Cardiac fibroblast (primary cell): ENCODE measurements at regions not wholly inside any gene's neighbourhood (a gene's known extent, or its start where the extent isn't known, plus 50 kb on each side); places are given as distances from the start of the nearest gene placed in this dataset.

Source experiments
- DNase-seq, 2 donors: peaks; one replicate each; pipeline versions ENCODE4 v3.0.0 to v3.0.0-alpha.2; 2010; ENCODE audit warnings: low read depth in 2 of 2
- H3K4me3 ChIP-seq, 2 donors: replicated peaks in 1 of 2; 1 replicate in 1 of 2; 2 replicates in 1 of 2; pipeline ENCODE4 v1.5.1; 2011; ENCODE audit warnings: low read depth in 2 of 2, low read length in 2 of 2, mild to moderate bottlenecking in 2 of 2, moderate library complexity in 1 of 2
- TF ChIP-seq, protein P1 (sequence below): IDR thresholded peaks from one replicate; pipeline ENCODE4 v1.5.1; 2011; ENCODE audit warnings: low read depth, mild to moderate bottlenecking, low read length, inconsistent platforms

DNA sequence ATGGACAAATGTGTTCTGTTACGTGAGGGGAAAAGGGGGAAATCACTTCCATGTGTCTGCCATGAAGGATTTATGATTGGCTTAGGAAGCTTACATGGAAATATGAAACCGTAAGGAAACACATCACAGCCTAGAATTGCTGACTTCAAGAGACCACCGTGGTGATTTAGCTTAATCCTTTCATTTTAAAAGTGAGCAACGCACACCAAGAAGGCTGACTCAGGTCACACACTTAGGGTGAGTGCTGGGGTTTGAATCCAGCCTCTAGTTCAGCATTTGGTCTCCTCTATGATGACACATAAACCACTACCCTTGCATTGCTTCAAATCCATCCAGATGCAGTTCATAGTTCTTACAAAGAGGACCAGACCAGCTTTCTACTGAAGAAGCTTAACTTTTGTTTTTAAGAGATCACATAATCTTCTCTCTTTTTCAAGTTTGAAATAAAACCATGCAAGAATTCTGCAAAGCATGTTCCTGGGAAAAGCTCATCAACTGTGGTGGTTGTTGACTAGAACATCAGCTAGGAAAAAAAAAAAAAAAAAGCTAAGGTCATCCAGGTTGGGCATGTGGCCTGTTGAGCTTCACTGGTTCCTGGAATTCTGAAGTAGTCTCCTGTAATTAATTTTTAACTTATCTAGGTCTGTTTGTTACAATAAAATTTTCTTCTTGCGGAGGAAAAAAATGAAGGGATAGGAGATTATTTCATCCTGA lies 60.2 kb upstream of the KL start:
- DNase-seq = no peak
- no peak overlapping the region for H3K4me3 ChIP-seq
- TF ChIP-seq, protein P1, sequence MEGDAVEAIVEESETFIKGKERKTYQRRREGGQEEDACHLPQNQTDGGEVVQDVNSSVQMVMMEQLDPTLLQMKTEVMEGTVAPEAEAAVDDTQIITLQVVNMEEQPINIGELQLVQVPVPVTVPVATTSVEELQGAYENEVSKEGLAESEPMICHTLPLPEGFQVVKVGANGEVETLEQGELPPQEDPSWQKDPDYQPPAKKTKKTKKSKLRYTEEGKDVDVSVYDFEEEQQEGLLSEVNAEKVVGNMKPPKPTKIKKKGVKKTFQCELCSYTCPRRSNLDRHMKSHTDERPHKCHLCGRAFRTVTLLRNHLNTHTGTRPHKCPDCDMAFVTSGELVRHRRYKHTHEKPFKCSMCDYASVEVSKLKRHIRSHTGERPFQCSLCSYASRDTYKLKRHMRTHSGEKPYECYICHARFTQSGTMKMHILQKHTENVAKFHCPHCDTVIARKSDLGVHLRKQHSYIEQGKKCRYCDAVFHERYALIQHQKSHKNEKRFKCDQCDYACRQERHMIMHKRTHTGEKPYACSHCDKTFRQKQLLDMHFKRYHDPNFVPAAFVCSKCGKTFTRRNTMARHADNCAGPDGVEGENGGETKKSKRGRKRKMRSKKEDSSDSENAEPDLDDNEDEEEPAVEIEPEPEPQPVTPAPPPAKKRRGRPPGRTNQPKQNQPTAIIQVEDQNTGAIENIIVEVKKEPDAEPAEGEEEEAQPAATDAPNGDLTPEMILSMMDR = no peak

DNA sequence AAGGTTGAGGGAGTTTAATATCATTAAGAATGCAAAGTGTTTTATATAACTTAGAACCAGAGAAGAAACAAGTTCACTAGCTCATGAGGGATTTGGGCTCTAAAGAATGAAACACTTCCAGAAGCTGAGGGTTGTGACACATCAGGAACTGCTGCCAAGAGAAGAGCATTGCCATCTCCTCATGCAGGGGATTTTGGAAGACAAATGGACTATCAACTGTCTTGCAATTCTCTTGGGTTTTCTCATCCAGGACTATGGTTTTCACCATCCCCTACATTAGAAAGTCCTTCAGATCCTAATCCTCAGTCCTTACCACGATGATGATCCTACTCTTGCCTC lies 59.7 kb upstream of the KL start:
- H3K4me3 ChIP-seq = no peak overlapping the region
- no peak for DNase-seq
- TF ChIP-seq, protein P1 = no peak

DNA sequence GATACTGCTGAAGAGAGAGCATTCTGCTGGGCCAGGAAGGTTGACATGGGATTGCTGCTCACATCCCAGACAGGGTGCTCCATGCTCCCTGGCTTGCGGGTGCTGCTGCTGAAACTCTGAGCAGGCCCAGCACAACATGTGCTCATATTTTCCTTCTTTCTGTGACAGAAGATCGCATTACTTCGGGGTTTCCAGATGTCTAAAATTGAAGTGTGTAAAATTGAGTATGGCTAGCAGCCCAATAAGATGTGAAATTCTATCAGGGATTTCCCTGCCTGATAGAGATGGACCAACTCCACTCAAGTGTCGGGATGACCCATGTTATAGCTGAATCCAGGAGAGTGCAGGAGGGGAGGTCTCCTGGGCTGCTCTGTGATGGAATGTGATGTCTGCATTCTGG lies 55.6 kb upstream of the KL start:
- H3K4me3 ChIP-seq = no peak overlapping the region
- TF ChIP-seq, protein P1 = no peak
- no peak for DNase-seq

DNA sequence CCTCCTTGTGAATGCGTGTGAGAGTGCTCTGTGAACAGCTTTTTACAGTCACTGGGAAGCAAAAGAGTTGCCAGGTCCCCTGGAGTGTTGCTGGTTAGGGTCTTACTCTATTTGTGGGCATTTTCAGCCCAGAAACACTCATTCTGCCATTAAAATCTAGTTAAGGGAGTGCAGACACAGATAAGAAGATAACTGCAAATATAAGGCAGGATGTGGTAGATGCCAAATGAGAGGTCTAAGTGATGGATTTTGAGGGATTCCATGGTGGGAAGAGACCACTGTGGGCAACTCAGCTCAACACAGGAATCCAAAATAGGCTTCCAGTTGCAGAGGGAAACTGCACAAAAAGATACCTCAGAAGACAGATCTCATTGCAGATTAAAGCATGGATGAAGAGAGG lies 54.5 kb upstream of the KL start:
- no peak overlapping the region for H3K4me3 ChIP-seq
- TF ChIP-seq, protein P1 = no peak
- no peak for DNase-seq

DNA sequence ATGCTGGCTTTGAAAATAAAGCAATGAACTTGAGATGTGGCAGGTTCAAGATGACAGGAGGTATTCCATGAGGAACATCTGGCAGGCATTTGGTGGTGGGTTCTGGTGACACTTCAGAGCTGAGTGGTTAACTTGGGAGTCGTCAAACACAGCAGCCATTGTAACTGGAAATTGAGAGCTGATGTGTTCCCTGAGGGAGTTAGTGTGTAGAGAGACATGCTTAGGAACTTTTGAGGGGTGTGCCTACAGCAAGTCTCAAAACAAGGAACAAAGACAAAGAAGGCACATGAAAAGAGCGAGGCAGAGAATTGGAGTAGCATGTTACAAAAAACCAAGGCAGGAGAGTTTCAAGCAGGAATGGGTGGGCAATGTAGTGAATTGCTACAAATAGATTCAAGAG lies 53.9 kb upstream of the KL start:
- no peak for DNase-seq
- H3K4me3 ChIP-seq = no peak overlapping the region
- TF ChIP-seq, protein P1 = no peak

DNA sequence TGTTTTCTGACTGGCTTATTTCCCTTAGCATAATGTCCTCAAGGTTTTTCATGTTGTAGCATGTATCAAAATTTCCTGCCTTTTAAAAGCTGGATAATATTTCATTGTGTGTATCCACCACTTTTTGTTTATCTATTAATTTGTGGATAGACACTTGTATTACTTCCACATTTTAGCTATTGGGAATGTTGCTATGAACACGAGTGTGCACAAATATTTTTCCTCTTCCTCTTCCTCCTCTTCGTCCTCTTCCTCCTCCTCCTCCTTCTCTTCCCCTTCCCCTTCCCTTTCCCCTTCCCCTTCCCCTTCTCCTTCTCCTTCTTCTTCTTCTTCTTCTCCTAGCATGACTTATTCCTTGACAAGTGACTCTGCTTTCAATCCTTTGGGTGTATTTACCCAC lies 51.2 kb upstream of the KL start:
- TF ChIP-seq, protein P1 = no peak
- DNase-seq = no peak
- no peak overlapping the region for H3K4me3 ChIP-seq
